D721Med (cell line): ENCODE measurements at regions not wholly inside any gene's neighbourhood (a gene's known extent, or its start where the extent isn't known, plus 50 kb on each side); places are given as distances from the start of the nearest gene placed in this dataset.

Source experiments
- DNase-seq: peaks from one replicate; pipeline ENCODE4 v3.0.0; 2011; ENCODE audit warnings: low spot score; ENCODE audit not compliant: insufficient read length
- FAIRE-seq: peaks from 2 replicates; lab custom pipeline; 2011; peaks lifted over from hg19 to GRCh38; lab: Jason Lieb, UNC
- CTCF ChIP-seq: IDR thresholded peaks from 2 replicates; pipeline ENCODE4 v1.5.1; 2012; ENCODE audit warnings: mild to moderate bottlenecking, control low read depth; ENCODE audit not compliant: insufficient read depth; ENCODE audit errors: missing control alignments

- no peak for DNase-seq
- no peak for FAIRE-seq
Measured at GRCh38 chr12:131458048-131458374, 252.9 kb upstream of the SFSWAP start.

GRCh38 chr12:131458931-131459772, 251.7 kb upstream of the SFSWAP start:
- FAIRE-seq, result no peak
- DNase-seq, result no peak
- TF ChIP-seq CTCF, result no peak

More at GRCh38 chr12:131458048-131458374, 252.9 kb upstream of the SFSWAP start:
- TF ChIP-seq CTCF, result no peak

GRCh38 chr12:131459773-131460365, 251.0 kb upstream of the SFSWAP start:
- FAIRE-seq (no peak), DNase-seq (no peak)
- no peak for TF ChIP-seq CTCF

GRCh38 chr12:131460520-131460919, 250.4 kb upstream of the SFSWAP start:
- FAIRE-seq, result no peak
- no peak for DNase-seq
- no peak for TF ChIP-seq CTCF

- TF ChIP-seq CTCF, result no peak
- DNase-seq (no peak), FAIRE-seq (no peak)
Measured at GRCh38 chr12:131461096-131461495, 249.8 kb upstream of the SFSWAP start.

GRCh38 chr12:131463174-131463573, 247.7 kb upstream of the SFSWAP start:
- no peak for TF ChIP-seq CTCF
- DNase-seq (no peak), FAIRE-seq (no peak)

GRCh38 chr12:131464081-131464480, 246.8 kb upstream of the SFSWAP start:
- DNase-seq, result no peak
- no peak for TF ChIP-seq CTCF
- no peak for FAIRE-seq
